ENCODE measurements at regions not wholly inside any gene's neighbourhood (a gene's known extent, or its start where the extent isn't known, plus 50 kb on each side); places are given as distances from the start of the nearest gene placed in this dataset.

DNA sequence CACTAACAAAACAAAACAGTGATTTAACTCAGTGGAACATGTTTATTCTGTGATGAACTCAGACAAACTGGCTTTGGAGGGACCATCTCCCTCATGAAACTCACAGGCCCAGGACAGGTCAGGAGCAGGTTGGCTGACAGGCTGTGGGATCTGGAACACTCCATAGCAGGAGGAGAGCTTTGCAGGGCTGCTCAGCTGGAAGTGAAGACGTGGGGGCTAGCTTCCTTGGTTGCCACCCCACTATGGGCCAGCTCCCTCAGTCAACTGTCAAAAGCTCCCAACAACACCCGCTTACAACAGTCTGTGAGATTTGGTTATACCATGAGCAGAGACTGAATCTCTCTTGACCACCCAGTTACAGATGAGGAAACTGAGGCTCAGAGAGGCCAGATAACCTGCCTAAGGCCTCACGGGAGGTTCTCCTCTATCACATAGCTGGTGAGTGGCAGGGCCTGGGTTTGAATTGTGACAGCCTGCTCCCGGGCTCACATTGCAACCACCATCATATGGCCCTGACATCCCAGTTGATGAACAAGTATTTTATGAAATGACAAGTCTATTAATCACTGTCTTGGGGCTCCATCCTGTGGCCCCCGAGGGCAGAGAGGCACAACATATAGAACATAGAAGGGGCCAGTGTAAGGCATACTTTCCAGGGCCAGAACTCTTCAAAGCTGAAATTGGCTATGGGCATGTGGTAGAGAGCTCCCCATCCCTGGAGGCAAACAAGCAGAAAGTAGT is 473.4 kb downstream of the MN1 start:
- ChIA-PET CTCF (interaction anchor here (0.6 kb wide), 1 partner anchor 13 kb away, joined by 3 read pairs; no protein-coding TSS in a partner anchor), POLR2A (ENCODE audit: low non-redundant PET) (no interaction called here)
- H3K27ac ChIP-seq: no peak overlapping the region
- DNase-seq (ENCODE audit: low spot score): no peak
- TF ChIP-seq, protein P1, sequence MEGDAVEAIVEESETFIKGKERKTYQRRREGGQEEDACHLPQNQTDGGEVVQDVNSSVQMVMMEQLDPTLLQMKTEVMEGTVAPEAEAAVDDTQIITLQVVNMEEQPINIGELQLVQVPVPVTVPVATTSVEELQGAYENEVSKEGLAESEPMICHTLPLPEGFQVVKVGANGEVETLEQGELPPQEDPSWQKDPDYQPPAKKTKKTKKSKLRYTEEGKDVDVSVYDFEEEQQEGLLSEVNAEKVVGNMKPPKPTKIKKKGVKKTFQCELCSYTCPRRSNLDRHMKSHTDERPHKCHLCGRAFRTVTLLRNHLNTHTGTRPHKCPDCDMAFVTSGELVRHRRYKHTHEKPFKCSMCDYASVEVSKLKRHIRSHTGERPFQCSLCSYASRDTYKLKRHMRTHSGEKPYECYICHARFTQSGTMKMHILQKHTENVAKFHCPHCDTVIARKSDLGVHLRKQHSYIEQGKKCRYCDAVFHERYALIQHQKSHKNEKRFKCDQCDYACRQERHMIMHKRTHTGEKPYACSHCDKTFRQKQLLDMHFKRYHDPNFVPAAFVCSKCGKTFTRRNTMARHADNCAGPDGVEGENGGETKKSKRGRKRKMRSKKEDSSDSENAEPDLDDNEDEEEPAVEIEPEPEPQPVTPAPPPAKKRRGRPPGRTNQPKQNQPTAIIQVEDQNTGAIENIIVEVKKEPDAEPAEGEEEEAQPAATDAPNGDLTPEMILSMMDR (conservative IDR thresholded peaks at IDR 0.05; ENCODE audit: low read depth): no peak

DNA sequence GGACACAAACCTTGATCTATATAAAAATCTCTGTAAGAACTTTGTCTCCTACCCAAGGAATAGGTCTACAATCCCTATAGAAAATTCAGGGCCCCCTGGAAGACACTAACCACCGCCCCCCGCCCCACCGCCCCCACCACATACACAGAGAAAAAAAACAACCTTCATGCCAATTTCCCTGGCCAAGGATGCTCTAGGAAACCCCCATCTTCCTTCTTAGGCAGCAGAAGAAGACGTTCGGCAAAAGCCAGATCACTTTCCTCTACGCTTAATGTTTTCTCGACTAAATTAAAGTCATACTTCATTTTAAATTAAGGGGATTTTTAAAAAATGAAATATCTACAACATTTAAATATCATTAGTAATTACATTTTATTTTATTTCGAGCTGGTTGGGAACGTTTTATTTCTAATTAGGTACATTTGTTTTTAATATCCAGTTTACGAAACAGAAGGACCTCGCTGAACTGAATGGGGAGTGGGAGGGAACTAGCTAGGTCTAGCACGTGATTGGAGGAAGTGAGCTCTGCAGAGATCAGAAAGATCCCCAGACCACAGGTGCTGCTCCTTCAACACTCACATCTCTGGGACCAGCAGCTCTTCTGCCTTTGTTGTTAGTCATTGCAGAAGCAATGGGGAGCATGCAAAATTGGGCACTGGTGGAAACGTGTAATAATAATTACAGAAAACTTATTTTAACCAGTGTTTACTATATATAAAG is 472.3 kb downstream of the MN1 start:
- TF ChIP-seq, protein P1 (conservative IDR thresholded peaks at IDR 0.05; ENCODE audit: low read depth): no peak
- CTCF ChIA-PET: interaction anchor here (0.6 kb wide), 2 partner anchors 14 to 167 kb away, joined by 3 to 4 read pairs; no protein-coding TSS in a partner anchor
- POLR2A ChIA-PET (ENCODE audit: low non-redundant PET): no interaction called here
- no peak overlapping the region for H3K27ac ChIP-seq
- no peak for DNase-seq (ENCODE audit: low spot score)

DNA sequence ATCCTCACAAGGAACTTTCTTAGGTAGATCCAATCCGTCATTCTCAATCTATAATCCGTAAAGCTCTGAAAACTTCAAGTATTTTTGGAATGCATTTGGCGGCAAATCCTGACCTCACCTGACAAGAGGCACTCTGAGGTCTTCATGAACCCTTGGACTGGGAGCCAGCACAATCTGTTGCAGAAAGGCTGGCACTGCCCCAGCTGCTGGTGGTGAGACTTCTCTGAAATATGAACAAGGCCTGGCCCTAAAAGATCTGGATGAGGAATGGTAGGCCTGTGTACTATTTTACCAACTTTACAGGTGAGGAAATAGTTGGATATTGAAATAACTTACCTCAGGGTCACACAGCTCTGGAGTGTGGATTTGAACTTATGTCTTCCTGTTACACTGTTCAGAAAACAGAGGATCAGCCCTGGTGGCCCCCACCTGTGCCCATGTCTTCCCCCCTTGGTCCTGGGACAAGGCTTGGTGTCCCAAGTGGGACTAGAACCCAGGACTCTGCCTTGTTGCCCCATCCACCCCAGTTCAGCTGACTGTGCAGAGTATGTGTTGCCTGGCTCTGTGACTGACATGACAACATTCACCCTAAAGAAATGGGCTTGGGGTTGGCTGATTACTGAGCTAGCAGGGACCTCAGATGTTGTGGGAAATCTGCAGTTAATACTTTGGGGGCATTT is 471.4 kb downstream of the MN1 start:
- POLR2A ChIA-PET (ENCODE audit: low non-redundant PET): no interaction called here
- TF ChIP-seq, protein P1 (conservative IDR thresholded peaks at IDR 0.05; ENCODE audit: low read depth): no peak
- CTCF ChIA-PET: interaction anchor here (0.6 kb wide), 1 partner anchor 168 kb away, joined by 4 read pairs; no protein-coding TSS in a partner anchor
- H3K27ac ChIP-seq: no peak overlapping the region
- no peak for DNase-seq (ENCODE audit: low spot score)

DNA sequence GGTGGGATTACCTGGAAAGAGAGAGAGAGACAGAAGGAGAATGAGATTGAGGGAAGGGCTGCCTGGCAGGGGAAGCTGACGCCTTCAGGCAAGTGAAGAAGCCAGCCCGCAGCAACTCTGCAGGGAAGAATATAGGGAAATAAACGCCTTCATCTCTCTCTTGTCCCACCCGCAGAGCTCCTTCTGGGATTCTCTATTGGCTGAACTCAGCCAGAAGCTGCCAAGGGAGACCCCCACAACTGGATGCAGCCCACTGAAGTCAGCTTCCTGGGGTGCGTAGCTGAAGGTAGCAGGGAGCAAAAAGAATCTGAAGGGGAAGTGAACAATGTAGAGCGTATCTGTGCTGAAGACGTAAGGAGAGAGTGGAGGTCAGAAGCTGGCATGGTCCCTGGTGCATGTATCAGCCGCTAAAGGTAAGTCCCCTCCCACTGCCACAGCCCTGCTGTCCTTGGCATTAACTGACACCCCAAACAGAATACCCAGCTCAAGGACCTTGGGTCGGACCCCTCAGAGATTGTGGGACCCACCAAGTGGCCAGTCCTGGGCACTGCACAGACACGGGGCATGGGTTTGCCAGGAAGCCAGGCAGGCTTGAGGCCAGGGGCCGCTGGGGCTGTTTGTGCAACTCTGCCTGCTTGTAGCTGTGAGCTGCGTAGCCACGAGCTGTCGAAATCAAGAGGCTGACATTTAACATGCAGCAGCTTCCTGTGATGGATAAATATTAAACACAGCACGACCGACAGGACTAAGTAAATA is 469.9 kb downstream of the MN1 start:
- TF ChIP-seq, protein P1 (conservative IDR thresholded peaks at IDR 0.05; ENCODE audit: low read depth): no peak
- DNase-seq (ENCODE audit: low spot score): no peak
- H3K27ac ChIP-seq: no peak overlapping the region
- ChIA-PET POLR2A (ENCODE audit: low non-redundant PET) (no interaction called here), CTCF (interaction anchor here (0.5 kb wide), 1 partner anchor 261 kb away, joined by 3 read pairs; no protein-coding TSS in a partner anchor)

DNA sequence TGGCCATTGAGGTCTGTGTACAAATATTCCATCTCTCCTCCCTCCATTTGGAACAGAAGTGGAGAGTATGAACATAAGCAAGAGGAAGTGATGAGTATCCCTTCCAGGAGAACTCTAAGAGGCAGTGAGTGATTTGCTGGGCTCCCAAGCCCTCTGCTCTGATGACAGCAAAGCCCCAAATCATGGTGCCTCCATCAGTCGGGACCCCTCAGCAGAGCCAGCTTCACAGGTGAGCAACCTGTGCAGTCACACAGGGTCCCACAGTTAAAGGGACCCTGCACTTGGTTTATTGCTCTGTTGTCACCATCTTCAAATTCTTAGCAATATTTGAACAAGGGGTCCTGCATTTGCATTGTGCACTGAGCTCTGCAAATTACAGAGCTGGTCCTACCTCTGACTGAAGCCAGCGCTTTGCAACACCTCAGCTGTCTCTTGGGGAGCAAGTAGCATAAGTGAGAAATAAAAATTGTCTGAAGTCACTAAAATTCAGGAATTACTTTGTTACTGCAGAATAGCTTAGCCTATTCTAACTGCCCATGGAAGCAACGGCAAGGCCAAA is 466.4 kb downstream of the MN1 start:
- CTCF ChIA-PET: no interaction called here
- POLR2A ChIA-PET (ENCODE audit: low non-redundant PET): no interaction called here
- DNase-seq (ENCODE audit: low spot score): no peak
- TF ChIP-seq, protein P1 (conservative IDR thresholded peaks at IDR 0.05; ENCODE audit: low read depth): no peak
- no peak overlapping the region for H3K27ac ChIP-seq
